ENCODE measurements at regions not wholly inside any gene's neighbourhood (a gene's known extent, or its start where the extent isn't known, plus 50 kb on each side); places are given as distances from the start of the nearest gene placed in this dataset.
"Not testable (repeated sequence)": the region's sequence is repeated elsewhere in the genome, so short reads cannot be mapped to it uniquely, and the experiment has no call there.

DNA sequence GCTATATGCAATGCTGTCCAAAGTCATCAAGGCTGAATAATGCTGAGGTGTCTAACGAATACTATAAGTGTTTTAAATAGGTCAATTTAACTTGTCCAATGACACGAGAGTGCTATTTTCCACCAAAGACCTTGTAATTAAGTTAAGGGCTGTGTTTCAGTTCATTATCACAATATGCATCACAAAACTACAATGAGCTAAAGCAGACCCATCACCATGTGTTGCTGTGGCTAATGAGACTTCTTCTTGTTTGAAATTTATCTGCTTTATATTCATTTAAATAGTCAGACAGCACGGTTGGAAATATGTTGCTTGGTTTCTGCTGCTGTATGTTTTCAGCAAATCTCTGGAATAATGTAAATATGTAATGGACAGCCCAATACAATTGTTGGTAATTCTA is 292.5 kb upstream of the VSTM2A start:
- FAIRE-seq (peak; percentile 84), DNase-seq (ENCODE audit: insufficient read length, low spot score) (no peak)
- no peak for TF ChIP-seq POLR2A (IDR thresholded peaks at IDR 0.05; ENCODE audit: low read depth, low read length)

DNA sequence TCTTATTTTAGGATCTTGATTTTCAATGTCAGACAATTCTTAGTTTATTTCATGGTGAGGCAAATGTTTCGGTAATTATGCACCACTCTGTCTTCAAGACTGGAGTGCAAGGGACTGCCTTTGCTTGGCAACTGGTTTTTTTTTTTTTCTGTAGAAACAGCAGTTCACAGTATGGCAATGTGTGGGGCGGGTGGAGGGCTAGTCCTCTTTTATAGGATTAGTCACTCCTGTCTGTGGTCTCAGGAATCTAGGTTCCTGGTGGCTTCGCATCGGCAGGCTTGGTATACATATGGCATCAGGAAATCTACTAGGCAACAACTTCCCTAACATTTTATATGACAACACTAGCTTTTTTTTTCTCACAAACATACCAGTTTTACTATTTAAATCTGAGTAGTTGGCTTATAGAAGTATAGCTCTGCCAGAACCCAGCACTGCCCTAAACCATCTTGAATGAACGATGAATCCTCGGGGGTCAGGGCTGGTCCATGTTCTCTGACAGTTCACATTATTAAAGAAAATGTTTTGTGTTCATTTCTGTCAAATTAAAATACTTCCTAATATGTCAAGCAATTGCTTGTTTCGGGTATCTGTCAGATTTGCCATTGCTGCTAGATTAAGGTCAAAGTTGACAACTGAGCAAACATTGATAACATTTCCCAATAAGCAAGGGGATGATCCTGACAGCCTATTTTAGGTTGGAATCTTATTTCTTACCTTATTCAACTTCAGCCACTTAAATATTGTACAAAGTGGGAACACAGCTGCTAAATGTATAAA is 289.7 kb upstream of the VSTM2A start:
- TF ChIP-seq POLR2A (IDR thresholded peaks at IDR 0.05; ENCODE audit: low read depth, low read length): no peak
- no peak for DNase-seq (ENCODE audit: insufficient read length, low spot score)
- FAIRE-seq: peak; percentile 94

DNA sequence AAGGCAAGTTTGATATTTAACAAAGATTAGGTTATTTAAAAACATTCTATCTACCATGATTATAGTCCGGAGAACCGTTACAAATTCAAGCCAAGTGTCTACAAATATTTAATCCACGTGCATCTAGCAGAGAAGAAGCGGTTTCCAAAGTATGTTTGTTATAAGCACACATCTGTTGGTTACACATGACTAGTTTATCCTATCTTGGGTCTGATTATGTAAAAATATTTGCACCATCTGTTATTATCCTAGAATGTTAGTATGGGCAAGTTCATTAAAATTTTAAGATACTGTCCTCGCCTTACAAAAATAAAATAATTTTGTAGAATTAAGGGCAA is 289.2 kb upstream of the VSTM2A start:
- TF ChIP-seq POLR2A (IDR thresholded peaks at IDR 0.05; ENCODE audit: low read depth, low read length): no peak
- no peak for DNase-seq (ENCODE audit: insufficient read length, low spot score)
- no peak for FAIRE-seq

DNA sequence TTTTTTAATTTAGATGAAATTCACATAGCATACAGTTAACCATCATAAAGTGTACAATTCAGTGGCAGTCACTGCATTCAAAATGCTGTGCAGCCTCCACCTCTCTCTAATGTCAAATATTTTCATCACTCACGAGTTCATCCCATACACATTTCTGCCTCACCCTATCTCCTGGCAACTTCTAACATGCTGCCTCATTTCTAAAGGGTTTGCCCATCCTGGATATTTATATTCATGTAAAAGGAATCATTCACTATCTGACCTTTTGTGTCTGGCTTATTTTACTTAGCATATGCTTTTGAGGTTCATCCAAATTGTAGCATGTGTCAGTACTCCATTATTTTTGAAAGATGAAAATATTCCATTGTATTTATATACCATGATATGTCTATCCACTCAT is 286.9 kb upstream of the VSTM2A start:
- no peak for TF ChIP-seq POLR2A (IDR thresholded peaks at IDR 0.05; ENCODE audit: low read depth, low read length)
- DNase-seq (ENCODE audit: insufficient read length, low spot score) (no peak), FAIRE-seq (peak; percentile 11)

DNA sequence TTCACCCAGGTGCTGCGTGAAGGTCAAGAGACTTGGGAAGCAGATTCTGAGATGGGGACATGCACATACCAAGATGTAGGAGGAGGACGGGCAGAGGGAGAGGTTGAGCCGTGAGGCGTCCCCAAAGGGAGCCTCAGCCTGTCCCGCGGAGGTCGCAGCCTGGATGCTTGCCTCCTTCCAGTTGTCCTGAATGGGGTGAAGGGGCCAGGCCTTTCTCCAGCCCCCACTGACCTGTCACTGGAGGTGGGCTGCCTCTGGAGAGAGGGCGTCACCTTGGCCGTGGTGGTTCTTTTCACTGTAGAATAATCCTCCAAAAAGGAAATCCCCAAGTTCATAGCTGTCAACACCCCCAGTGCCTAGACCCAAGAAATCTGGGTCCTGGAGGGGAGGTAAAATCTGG is 283.0 kb upstream of the VSTM2A start:
- FAIRE-seq (no peak), DNase-seq (ENCODE audit: insufficient read length, low spot score) (no peak)
- TF ChIP-seq POLR2A (IDR thresholded peaks at IDR 0.05; ENCODE audit: low read depth, low read length): no peak

DNA sequence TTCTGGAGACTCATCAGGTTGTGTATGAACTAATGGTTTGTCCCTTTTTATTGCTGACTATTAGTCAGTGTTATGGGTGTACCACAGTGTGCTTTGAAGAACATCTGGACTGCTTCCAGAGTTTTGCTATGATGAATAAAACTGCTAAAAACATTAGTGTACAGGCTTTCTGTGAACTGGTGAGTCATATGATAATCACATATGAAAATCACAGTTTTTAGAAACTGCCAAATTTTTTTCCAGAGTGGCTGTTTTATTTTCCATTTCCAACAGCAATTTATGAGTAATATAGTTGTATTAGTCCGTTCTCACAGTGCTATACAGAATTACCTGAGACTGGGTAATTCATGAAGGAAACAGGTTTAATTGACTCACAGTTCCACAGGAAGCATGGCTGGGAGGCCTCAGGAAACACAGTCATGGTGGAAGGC is 281.2 kb upstream of the VSTM2A start:
- peak; percentile 39 for DNase-seq (ENCODE audit: insufficient read length, low spot score)
- FAIRE-seq: peak; percentile 97
- no peak for TF ChIP-seq POLR2A (IDR thresholded peaks at IDR 0.05; ENCODE audit: low read depth, low read length)

DNA sequence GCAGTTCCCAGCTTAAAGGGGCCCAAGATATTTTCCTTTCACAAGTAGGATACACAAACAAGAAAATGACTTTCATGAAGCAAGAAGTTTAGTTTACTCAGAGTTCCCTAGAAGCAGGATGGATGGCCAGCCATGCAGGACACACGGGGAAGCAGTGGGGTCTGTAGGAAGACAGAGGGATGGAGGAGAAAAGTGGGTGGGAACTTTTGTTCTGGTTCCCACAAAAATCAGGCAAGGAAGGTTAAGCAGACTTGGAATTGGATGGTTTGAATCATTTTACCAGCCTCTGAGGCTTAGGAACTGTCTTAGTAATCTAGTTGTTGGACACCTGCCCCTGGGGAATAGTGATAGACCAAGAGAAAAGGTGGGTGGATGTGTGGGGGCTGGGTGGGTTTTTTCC is 263.3 kb upstream of the VSTM2A start:
- TF ChIP-seq POLR2A (IDR thresholded peaks at IDR 0.05; ENCODE audit: low read depth, low read length): no peak
- DNase-seq (ENCODE audit: insufficient read length, low spot score) (no peak), FAIRE-seq (no peak)

DNA sequence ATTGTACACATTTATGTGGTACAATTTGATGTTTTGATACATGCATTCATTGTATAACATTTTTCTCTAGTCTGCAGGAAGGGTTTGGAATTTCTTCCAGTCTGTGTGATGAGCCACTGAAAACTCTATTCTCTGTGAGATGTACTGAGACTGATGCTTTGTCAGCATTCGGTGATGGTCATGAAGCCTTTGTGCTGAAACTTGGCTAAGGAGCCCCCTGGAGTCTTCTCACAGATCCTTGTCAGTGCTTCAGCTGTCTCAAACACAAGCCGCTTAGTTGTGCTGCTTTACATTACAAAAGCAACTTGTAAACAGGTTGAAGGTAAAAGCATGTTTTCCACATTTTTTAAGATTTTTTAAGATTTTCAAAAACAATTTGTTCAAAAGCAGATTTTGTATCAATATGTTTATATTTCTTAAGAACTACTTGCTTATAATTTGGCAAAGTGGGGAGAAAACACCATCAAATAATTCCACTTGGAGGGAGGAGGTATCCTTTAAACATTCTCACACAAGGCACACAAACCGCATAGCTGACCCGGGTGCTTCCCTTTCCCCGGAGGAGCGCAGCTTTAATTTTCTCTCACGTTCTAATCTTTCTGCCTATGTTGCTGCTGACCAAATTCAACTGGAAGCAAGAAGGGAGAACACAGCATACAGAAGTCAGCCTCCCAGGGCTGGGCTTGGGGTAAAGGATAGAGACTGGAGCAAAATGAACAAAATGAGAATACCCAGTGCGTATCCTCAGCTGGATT is 249.8 kb upstream of the VSTM2A start:
- peak; percentile 30 for FAIRE-seq
- no peak for TF ChIP-seq POLR2A (IDR thresholded peaks at IDR 0.05; ENCODE audit: low read depth, low read length)
- no peak for DNase-seq (ENCODE audit: insufficient read length, low spot score)

DNA sequence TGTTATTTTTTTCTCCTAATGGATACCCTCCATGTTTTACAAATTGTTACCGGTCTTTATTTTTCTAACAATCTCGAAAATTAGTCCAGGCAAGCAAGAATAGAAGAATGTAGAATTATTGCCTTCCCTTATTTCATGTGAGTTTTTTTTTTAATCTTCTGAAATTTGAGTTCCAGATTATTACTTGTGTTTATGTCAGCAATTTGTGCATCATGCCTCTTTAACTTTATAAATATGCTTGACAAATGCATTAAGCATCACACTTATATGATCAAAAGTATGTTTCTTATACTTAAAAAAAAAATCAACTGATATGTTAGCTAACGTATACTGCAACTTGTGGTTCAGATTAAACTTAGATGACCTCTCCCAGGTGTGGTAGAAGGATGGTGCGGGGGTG is 242.7 kb upstream of the VSTM2A start:
- no peak for TF ChIP-seq POLR2A (IDR thresholded peaks at IDR 0.05; ENCODE audit: low read depth, low read length)
- DNase-seq (ENCODE audit: insufficient read length, low spot score) (no peak), FAIRE-seq (no peak)

DNA sequence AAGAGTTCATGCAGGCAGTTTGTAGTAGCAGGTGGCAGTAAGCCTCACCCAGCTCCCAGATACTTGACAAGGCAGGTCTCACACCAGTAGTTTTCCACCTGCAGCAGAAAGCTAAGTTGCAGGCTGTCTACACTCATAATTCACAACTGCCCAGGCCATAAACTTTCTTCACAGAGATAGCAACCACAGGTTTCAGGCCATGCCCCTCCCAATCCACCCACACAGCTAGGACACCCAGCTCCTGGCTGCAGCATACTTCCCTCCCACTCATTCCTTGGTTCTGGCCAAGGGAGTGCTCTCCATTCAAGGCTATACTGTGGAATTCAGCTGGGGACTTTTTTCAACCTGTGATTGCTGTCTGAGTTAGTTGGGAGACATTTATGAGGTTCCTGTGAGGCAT is 226.2 kb upstream of the VSTM2A start:
- FAIRE-seq; DNase-seq (ENCODE audit: insufficient read length, low spot score): not testable (repeated sequence)

DNA sequence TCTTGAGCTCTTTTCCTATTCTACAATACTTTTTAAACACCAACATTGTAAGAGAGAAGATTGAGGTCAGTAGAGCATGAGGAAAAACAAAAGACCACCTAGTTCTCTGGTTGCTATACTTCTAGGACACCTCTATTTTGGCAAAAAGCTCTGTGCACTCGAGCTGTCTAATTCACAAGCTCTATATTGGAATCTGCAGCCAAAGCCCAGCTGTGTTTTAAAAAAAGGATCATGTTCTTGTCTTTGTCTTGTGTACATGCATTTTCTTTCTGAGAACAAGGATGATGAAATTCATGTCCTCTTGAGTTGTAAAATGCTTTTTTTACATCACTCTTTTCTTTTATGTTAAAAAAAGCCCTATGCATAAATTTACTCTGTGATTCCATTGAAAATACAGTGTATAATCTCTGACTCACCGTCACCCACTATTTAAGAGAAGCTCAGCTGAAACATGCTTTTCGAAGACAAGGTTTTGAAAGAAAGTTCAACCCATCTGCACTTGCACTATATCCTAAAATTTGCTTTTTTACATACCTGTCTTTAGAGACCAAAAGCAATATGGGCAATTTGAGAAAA is 215.5 kb upstream of the VSTM2A start:
- no peak for FAIRE-seq

DNA sequence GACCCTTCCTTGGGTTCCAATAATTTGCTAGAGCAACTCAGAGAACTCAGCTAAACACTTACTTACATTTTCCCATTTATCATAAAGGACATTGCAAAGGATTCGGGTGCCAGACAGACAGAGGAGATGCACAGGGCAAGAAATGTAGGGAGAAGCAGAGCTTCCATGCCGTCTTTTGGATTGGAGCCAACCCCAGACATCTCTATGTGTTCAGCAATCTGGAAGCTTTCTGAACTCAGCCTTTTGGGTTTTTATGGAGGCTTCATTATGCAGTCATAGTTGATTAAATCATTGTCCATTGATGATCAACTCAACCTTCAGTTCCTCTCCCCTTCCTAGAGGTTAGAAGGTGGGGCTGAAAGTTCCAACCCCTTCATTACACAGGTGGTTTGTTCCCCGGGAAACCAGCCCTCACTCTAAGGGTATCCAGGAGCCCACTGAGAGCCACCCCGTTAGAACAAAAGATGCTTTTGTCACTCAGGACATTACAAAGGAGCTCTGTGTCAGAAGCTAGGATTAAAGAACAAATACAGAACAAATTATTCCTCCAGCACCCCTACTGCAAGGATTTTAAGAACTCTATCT is 211.9 kb upstream of the VSTM2A start:
- DNase-seq (ENCODE audit: insufficient read length, low spot score): no peak
- TF ChIP-seq POLR2A (IDR thresholded peaks at IDR 0.05; ENCODE audit: low read depth, low read length): no peak
- FAIRE-seq: peak; percentile 81

More for the DNA sequence above, 215.5 kb upstream of the VSTM2A start:
- TF ChIP-seq POLR2A (IDR thresholded peaks at IDR 0.05; ENCODE audit: low read depth, low read length): no peak
- DNase-seq (ENCODE audit: insufficient read length, low spot score): no peak

DNA sequence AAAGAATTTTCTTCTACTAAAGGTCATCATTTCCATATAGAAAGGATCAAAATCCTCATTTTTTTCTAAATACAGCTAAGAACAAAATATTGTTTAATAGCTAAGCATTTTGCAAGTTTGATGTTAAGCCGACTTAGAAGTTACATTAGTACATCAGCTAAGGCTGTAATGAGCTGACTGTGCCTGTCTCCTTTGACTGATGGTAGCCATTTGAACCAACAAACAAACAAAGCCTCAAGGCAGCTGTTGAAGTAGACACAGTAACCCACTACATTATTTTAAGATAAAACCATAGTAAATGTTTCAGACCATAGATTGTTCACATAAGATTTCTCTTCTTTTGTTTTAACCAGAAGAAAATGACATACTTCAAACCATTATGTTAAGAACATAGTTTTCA is 210.9 kb upstream of the VSTM2A start:
- TF ChIP-seq POLR2A (IDR thresholded peaks at IDR 0.05; ENCODE audit: low read depth, low read length): no peak
- FAIRE-seq (no peak), DNase-seq (ENCODE audit: insufficient read length, low spot score) (no peak)

DNA sequence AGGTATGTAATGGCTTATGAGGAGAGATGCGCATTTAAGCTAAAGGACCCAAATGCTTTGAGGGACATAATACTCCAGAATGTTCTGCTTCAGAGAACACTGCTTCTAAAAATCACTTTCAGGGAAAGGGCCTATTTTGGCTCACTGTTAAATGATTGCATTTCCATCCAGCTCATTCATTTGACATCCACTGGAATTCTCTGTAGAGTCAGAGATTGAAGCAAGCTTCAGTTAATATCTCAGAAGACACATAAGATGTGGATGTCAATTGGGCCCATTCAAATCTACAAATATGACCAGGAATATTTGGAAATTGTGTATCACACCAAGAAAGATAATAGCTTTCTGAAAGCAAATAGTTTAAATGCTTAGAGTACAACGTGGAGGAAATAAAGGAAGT is 209.9 kb upstream of the VSTM2A start:
- DNase-seq (ENCODE audit: insufficient read length, low spot score): no peak

More for the DNA sequence above, 209.9 kb upstream of the VSTM2A start:
- TF ChIP-seq POLR2A (IDR thresholded peaks at IDR 0.05; ENCODE audit: low read depth, low read length): no peak
- peak; percentile 55 for FAIRE-seq

Data from H54 (cell line).